GM20000 (cell line): ENCODE measurements at regions not wholly inside any gene's neighbourhood (a gene's known extent, or its start where the extent isn't known, plus 50 kb on each side); places are given as distances from the start of the nearest gene placed in this dataset.

Source experiments
- DNase-seq: peaks from one replicate; pipeline ENCODE4 v3.0.0; 2012; ENCODE audit warnings: low spot score
- TF ChIP-seq, protein P1 (sequence below): IDR thresholded peaks from 2 replicates; pipeline ENCODE4 v1.5.1; 2012; ENCODE audit warnings: mild to moderate bottlenecking, control low read depth; ENCODE audit errors: extremely low read depth, missing control alignments

DNA sequence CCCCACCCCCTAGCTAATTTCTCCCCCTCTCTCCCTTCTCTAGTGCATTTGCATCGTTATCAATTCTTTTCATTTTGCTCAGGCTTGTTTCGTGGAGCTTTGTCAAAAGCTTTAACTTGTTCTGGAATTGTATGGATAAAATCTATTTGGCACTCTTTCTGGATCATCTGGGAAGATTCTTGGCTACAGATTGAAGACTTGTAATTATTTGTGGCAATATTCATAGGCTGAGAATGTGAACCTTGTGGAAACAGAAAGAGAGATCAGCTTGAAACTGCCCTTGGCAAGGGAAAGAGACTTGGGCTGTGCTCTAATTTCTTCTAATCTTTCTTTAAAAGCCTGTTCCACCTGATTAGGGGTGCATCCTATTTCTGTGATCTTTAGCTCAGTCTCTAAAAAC, 340.6 kb upstream of the DAB2 start:
- TF ChIP-seq, protein P1, sequence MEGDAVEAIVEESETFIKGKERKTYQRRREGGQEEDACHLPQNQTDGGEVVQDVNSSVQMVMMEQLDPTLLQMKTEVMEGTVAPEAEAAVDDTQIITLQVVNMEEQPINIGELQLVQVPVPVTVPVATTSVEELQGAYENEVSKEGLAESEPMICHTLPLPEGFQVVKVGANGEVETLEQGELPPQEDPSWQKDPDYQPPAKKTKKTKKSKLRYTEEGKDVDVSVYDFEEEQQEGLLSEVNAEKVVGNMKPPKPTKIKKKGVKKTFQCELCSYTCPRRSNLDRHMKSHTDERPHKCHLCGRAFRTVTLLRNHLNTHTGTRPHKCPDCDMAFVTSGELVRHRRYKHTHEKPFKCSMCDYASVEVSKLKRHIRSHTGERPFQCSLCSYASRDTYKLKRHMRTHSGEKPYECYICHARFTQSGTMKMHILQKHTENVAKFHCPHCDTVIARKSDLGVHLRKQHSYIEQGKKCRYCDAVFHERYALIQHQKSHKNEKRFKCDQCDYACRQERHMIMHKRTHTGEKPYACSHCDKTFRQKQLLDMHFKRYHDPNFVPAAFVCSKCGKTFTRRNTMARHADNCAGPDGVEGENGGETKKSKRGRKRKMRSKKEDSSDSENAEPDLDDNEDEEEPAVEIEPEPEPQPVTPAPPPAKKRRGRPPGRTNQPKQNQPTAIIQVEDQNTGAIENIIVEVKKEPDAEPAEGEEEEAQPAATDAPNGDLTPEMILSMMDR: no peak
- DNase-seq: no peak

DNA sequence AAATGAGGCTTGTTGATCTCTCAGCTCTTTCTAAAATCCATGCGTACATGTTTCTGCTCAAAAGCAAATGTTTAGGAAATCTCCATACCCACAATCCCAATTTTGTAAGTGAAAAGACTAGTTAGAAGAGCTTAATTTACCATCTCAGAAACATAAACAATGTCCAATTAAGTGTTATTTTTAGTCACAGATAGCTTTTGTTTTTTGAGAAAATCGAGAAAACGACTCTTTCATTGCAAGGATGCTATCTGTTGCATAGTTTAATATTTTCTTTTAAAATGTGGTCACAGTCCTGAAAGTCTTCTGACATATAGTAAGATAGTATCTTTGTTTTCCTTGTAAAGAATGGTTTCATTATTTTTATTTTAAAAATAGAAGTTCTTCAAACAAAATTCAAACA, 338.0 kb upstream of the DAB2 start:
- TF ChIP-seq, protein P1: no peak
- no peak for DNase-seq

DNA sequence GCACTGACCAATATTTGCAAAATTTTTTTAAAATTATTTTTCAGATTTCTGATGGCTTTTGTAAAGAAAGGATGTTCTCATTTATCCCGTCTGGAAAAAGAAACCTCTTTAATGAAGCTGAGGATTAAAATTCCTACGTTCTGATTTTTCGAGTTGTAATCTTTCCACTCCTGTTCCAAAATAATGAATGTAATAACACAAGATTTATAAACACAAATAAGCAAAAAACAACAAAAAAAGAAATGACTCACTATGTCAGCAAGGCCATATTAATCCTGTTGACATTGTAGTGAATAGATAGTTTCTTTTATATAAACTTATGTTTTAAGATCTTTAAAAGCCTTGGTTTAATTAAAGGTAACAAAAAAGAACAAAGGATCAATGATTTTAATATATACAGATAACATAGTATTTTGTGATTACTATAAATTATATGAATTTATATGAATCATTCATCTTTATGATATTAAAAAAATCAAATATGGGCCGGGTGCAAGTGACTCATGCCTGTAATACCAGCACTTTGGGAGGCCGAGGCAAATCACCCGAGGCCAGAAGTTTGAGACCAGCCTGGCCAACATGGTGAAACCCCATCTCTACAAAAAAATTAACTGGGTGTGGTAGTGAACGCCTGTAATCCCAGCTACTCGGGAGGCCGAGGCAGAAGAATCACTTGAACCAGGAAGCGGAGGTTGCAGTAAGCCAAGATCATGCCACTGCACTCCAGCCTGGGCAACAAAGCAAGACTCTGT, 336.6 kb upstream of the DAB2 start:
- DNase-seq: no peak
- TF ChIP-seq, protein P1: no peak

DNA sequence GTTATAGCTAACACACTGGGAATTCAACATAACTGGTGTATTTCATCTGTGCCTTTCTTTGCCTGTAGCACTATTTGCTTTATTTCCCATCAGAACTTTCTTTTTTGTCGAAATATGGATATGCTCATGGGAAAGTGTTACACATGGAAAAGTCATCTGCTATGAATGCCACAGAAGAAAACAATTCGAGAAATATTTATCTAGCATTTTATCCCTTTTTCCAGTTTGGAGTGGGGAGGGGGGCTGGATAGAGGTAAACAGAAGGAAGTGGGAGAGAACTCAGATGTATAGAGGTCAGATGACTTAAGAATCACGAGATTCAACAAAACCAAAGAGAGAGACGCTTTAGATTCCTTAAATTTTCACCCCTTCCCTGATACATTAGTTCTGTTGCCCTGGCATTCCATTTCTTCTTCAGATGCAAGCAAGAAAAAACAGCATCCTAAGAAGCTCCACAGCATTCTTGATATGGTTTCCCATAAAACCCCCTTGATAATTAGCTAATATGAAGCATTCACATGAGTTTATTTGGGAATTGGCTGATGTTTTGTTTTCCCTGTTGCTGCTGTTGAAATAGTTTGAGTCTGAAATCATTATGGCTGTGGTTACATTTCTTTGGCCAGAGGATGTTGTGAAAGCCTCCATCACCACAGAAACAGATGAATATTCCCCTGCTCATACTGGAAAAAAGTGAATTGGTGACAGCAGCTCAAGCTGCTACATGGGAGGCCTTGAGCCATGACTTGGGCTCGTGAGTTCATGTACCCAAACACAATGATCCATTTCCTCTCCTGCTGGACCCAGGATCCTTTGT, 335.8 kb upstream of the DAB2 start:
- TF ChIP-seq, protein P1: no peak
- DNase-seq: no peak

DNA sequence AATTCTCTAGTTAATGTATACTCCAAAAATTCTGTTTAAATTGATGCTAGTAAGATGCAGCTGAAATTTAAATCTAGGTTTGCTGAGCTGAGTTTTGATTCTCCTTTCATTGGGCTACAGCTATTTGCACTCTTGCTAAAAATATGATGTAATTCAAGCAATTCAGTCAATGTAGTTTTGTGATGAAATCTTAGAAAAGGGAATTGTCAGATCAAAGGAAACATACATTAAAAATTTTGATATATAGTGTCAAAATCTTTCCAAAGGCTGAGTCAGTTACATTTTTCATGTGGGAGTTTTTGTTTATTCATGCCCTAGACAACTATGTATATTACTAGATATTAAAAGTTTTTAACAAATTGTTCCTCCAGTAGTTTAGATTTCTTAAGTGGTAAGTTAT, 334.9 kb upstream of the DAB2 start:
- TF ChIP-seq, protein P1: no peak
- no peak for DNase-seq

DNA sequence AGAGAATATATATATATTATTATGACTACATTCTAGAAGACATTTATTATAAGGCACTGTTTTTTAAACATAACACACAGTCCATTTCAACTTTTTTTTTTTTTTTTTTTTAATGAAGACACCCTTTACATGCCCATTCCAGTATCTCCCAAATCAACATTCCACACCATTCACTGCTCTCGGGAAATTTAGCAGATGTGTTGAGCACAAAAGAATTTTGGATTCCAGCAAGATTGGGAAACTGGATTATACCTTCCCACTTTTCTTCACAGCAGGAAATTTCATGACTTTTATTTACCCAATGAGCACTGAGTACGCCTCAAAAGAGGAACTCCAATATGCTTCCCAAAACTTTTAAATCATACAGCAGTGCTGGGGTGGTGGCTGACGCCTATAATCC, 333.6 kb upstream of the DAB2 start:
- no peak for DNase-seq
- TF ChIP-seq, protein P1: no peak

DNA sequence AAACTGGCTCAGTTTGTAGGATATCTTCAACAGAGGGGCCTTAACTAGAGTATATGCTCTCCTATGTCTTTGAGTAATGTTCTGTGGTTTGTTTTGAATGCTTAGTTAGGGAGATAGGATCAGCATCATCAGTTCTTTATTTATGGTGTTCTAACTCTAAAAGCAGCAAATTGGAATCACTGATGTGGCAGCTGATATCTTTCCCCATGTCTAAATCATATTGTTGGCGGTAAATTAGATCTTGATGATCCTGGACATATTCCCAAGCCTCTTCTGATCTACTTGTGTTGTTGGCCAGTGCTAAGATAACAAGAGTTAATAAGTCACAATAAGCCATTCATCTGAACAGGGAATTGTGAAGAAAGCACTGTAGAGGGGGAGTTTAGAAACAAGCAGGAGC, 332.4 kb upstream of the DAB2 start:
- TF ChIP-seq, protein P1: no peak
- DNase-seq: no peak
